SK-N-MC (cell line): ENCODE measurements at regions not wholly inside any gene's neighbourhood (a gene's known extent, or its start where the extent isn't known, plus 50 kb on each side); places are given as distances from the start of the nearest gene placed in this dataset.

ENCODE experiments used
- EZH2 ChIP-seq: fragments of 200-600 bp; sonication (generic); IDR thresholded peaks from one replicate; pipeline ENCODE4 v1.6.1; 2017; ENCODE audit warnings: antibody characterized with exemption
- FOXP2 ChIP-seq: optimal IDR thresholded peaks from 2 replicates; pipeline ENCODE3; 2011; ENCODE audit warnings: mild to moderate bottlenecking, moderate library complexity; ENCODE audit not compliant: insufficient read depth; ENCODE audit errors: extremely low read length, control extremely low read depth
- POLR2AphosphoS5 ChIP-seq: IDR thresholded peaks from 2 replicates; pipeline ENCODE4 v1.6.1; 2012; ENCODE audit warnings: mild to moderate bottlenecking, low read depth, low read length, borderline replicate concordance

DNA sequence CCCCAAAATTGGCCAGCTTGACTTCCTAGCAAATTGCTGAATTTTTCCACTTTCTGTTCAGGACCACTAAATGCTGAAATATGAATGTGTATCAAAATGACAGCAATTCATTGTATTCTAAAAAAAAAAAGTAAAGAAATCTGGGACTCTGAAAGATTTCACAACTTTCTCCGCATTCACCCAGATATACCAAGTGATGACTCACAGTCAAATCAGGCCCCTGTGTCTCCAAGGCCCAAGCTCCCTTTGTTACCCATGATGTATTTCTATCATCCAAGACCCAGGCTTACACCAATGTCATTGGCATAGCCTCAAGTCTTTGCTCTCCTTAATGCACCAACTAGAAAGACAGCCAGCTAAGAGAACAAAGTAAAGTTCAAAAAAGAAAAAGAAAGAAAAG, 493.9 kb downstream of the NTRK2 start:
- no peak for TF ChIP-seq POLR2AphosphoS5
- no peak for TF ChIP-seq EZH2
- TF ChIP-seq FOXP2 = no peak
